PC-3 (cell line): ENCODE measurements at regions not wholly inside any gene's neighbourhood (a gene's known extent, or its start where the extent isn't known, plus 50 kb on each side); places are given as distances from the start of the nearest gene placed in this dataset.

ENCODE experiments used
- EZH2 ChIP-seq: fragments of 300-600 bp; sonication (generic); IDR thresholded peaks from one replicate; pipeline ENCODE4 v1.6.1; 2017; ENCODE audit warnings: antibody characterized with exemption, mild to moderate bottlenecking, low read length; ENCODE audit not compliant: unreplicated experiment
- TF ChIP-seq, protein P1 (sequence below): fragments of 300-600 bp; sonication (generic); conservative IDR thresholded peaks from 2 replicates; pipeline ENCODE4 v1.5.1; 2017; ENCODE audit warnings: antibody characterized with exemption, low read depth, mild to moderate bottlenecking, low read length

DNA sequence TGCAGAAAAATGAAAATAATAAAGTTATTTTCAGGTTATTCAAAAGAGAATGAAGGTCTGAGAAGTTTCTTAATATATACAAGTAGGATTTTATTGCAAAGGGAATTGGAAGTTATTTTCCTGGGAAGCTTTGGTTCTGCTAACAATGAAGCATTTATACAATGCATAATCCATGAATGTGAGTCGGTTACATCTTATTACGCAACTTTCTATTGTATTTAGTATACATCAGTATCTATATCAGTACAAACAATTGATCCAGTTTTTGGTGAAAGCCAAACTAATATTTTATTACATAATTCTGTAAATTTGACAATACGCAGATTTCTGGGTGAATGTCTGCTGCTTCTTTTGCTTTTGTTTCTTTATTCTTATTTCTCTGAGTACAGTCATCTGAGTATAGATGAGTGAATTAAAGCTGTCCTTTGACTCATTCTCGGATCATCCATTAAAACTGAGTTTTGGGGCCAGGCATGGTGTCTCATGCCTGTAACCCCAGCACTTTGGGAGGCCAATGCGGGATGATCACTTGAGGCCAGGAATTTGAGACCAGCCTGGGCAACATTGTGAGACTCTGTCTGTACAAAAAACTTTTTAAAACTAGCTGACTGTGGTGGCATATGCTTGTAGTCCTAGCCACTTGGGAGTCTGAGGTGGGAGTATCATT lies 108.5 kb downstream of the SOCS6 start:
- no peak for TF ChIP-seq EZH2
- TF ChIP-seq, protein P1, sequence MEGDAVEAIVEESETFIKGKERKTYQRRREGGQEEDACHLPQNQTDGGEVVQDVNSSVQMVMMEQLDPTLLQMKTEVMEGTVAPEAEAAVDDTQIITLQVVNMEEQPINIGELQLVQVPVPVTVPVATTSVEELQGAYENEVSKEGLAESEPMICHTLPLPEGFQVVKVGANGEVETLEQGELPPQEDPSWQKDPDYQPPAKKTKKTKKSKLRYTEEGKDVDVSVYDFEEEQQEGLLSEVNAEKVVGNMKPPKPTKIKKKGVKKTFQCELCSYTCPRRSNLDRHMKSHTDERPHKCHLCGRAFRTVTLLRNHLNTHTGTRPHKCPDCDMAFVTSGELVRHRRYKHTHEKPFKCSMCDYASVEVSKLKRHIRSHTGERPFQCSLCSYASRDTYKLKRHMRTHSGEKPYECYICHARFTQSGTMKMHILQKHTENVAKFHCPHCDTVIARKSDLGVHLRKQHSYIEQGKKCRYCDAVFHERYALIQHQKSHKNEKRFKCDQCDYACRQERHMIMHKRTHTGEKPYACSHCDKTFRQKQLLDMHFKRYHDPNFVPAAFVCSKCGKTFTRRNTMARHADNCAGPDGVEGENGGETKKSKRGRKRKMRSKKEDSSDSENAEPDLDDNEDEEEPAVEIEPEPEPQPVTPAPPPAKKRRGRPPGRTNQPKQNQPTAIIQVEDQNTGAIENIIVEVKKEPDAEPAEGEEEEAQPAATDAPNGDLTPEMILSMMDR: no peak
